ENCODE measurements at regions not wholly inside any gene's neighbourhood (a gene's known extent, or its start where the extent isn't known, plus 50 kb on each side); places are given as distances from the start of the nearest gene placed in this dataset.

GRCh38 chr7:83842894-83843293, 194.0 kb upstream of the SEMA3E start:
- Histone ChIP-seq H3T11ph (ENCODE audit: low read length) (no peak overlapping the region), H3K4me1 (ENCODE audit: insufficient read depth, low read length) (no peaks in the 10 kb centered on the region), H2BK20ac (ENCODE audit: low read depth, low read length, poor library complexity, severe bottlenecking) (no peak overlapping the region), H3K14ac (ENCODE audit: insufficient read depth, low read length) (no peak overlapping the region), H3K79me2 (ENCODE audit: insufficient read depth, low read length) (no peaks in the 10 kb centered on the region), H4K8ac (replicated peaks; ENCODE audit: insufficient read length, low read depth, low read length) (no peak overlapping the region), H4K91ac (ENCODE audit: insufficient read length, low read depth, low read length) (no peak overlapping the region), H3K9ac (ENCODE audit: extremely low read depth, insufficient read length, low read length) (no peak overlapping the region), H3K18ac (ENCODE audit: insufficient read length, low read depth, low read length) (no peak overlapping the region), H4K5ac (ENCODE audit: insufficient read length, low read depth, low read length) (no peak overlapping the region), H3K9me3 (ENCODE audit: control insufficient read depth, low read depth, low read length) (no peaks in the 10 kb centered on the region), H3K4ac (ENCODE audit: low read depth, low read length) (no peak overlapping the region), H2BK12ac (ENCODE audit: insufficient read length, low read depth, low read length) (no peak overlapping the region), H4K20me1 (ENCODE audit: control insufficient read depth, insufficient read depth, insufficient read length) (no peaks in the 10 kb centered on the region), H3K79me1 (ENCODE audit: insufficient read depth, low read depth, low read length, poor library complexity, severe bottlenecking) (no peaks in the 10 kb centered on the region), H3K4me2 (ENCODE audit: insufficient read depth, insufficient read length, low read length) (no peak overlapping the region), H3K23me2 (ENCODE audit: insufficient read length, low read depth, low read length, poor library complexity, severe bottlenecking) (no peaks in the 10 kb centered on the region), H2BK120ac (ENCODE audit: low read depth, low read length, poor library complexity, severe bottlenecking) (no peak overlapping the region), H3K27ac (ENCODE audit: insufficient read length, low read depth, low read length) (no peak overlapping the region), H2AK5ac (ENCODE audit: insufficient read length, low read length) (no peak overlapping the region), H3K27me3 (ENCODE audit: insufficient read depth, low read length) (peaks cover 2% of the 10 kb centered on the region; the same call in 1 of the 2 replicates), H3K56ac (ENCODE audit: insufficient read length, low read depth, low read length) (no peak overlapping the region), H2BK5ac (ENCODE audit: insufficient read length, low read length) (no peak overlapping the region), H2BK15ac (ENCODE audit: low read depth, low read length) (no peak overlapping the region), H3K23ac (ENCODE audit: insufficient read length, low read depth, low read length) (no peak overlapping the region), H2AFZ (ENCODE audit: low read length) (no peak overlapping the region)
- WGBS (ENCODE audit: extremely low coverage, insufficient read length, low lambda C conversion rate), result no CpG with 5 or more reads among the region's 6 CpGs
- H3K36me3 Mint-ChIP-seq (ENCODE audit: insufficient read depth in 1 of 3, low read depth in 3 of 3), result 0 out of 7 replicates have a peak, but pooled peaks cover 0 to 4% (median 0%) of the 10 kb centered on the region in 3 experiments
- peaks cover 0 to 2% of the 10 kb centered on the region in 2 experiments; a peak in 2 of 5 replicates for H3K9me3 Mint-ChIP-seq
- H3K4me3 Mint-ChIP-seq, result no peak overlapping the region
- H3K4me1 Mint-ChIP-seq, result peaks cover 4 to 9% of the 10 kb centered on the region in 2 experiments
- TF ChIP-seq CTCF (conservative IDR thresholded peaks at IDR 0.05), result no peak
- H3K27ac Mint-ChIP-seq, result no peak overlapping the region
- no peaks in the 10 kb centered on the region for H3K27me3 Mint-ChIP-seq (ENCODE audit: low read depth)
- no peak for DNase-seq

Measured in H9 (cell line).